RPMI7951 (cell line): ENCODE measurements at regions not wholly inside any gene's neighbourhood (a gene's known extent, or its start where the extent isn't known, plus 50 kb on each side); places are given as distances from the start of the nearest gene placed in this dataset.

Experiments
- DNase-seq: peaks from one replicate; pipeline ENCODE4 v3.0.0-alpha.2; 2012; ENCODE audit warnings: low read depth

GRCh38 chr12:19625551-19625950 lies 186.3 kb downstream of the AEBP2 start:
- peak; percentile 33 for DNase-seq

GRCh38 chr12:19627719-19628118 lies 188.4 kb downstream of the AEBP2 start:
- no peak for DNase-seq

GRCh38 chr12:19630536-19630935 lies 191.2 kb downstream of the AEBP2 start:
- DNase-seq = no peak

- no peak for DNase-seq
Measured at GRCh38 chr12:19633194-19633593, 193.9 kb downstream of the AEBP2 start.

- no peak for DNase-seq
Measured at GRCh38 chr12:19633641-19634040, 194.3 kb downstream of the AEBP2 start.

- DNase-seq = no peak
Measured at GRCh38 chr12:19639781-19640415, 200.6 kb downstream of the AEBP2 start.

- peak; percentile 82 for DNase-seq
Measured at GRCh38 chr12:19641235-19642080, 202.2 kb downstream of the AEBP2 start.

- no peak for DNase-seq
Measured at GRCh38 chr12:19642345-19642744, 203.1 kb downstream of the AEBP2 start.

- DNase-seq = peak; percentile 40
Measured at GRCh38 chr12:19643635-19644034, 204.3 kb downstream of the AEBP2 start.

GRCh38 chr12:19644571-19644970 lies 205.3 kb downstream of the AEBP2 start:
- DNase-seq = no peak

- DNase-seq = no peak
Measured at GRCh38 chr12:19645823-19646222, 206.5 kb downstream of the AEBP2 start.

GRCh38 chr12:19646599-19646998 lies 207.3 kb downstream of the AEBP2 start:
- no peak for DNase-seq

GRCh38 chr12:19647806-19648556 lies 208.7 kb downstream of the AEBP2 start:
- DNase-seq = peak; percentile 41

GRCh38 chr12:19648591-19648990 lies 209.3 kb downstream of the AEBP2 start:
- no peak for DNase-seq

- no peak for DNase-seq
Measured at GRCh38 chr12:19652386-19652785, 213.1 kb downstream of the AEBP2 start.

GRCh38 chr12:19654650-19655376 lies 215.5 kb downstream of the AEBP2 start:
- no peak for DNase-seq

GRCh38 chr12:19657118-19657731 lies 217.9 kb downstream of the AEBP2 start:
- DNase-seq = no peak

- DNase-seq = no peak
Measured at GRCh38 chr12:19657732-19658130, 218.4 kb downstream of the AEBP2 start.

GRCh38 chr12:19659086-19659485 lies 219.8 kb downstream of the AEBP2 start:
- DNase-seq = no peak

GRCh38 chr12:19659501-19659900 lies 220.2 kb downstream of the AEBP2 start:
- no peak for DNase-seq

GRCh38 chr12:19665121-19665900 lies 226.0 kb downstream of the AEBP2 start:
- no peak for DNase-seq
